Mesothelial cell of epicardium (in vitro differentiated cells): ENCODE measurements at regions not wholly inside any gene's neighbourhood (a gene's known extent, or its start where the extent isn't known, plus 50 kb on each side); places are given as distances from the start of the nearest gene placed in this dataset.
A peak's percentile ranks its signal among the peaks of the same experiment; 100 is the strongest.

Experiments
- DNase-seq, 2 experiments: peaks; one replicate each; pipeline ENCODE4 v3.0.0; 2021; ENCODE audit warnings: low spot score in 2 of 2; ENCODE audit not compliant: unreplicated experiment in 2 of 2
- H3K27ac Mint-ChIP-seq: 2 replicates; pipeline ENCODE4 v1.8.0; 2021; ENCODE audit warnings: mixed read lengths
- H3K27me3 Mint-ChIP-seq: 2 replicates; pipeline ENCODE4 v1.8.0; 2021; ENCODE audit warnings: low read depth, mixed read lengths
- H3K36me3 Mint-ChIP-seq: 2 replicates; pipeline ENCODE4 v1.8.0; 2021; ENCODE audit warnings: mixed read lengths
- H3K4me1 Mint-ChIP-seq: 2 replicates; pipeline ENCODE4 v1.8.0; 2021; ENCODE audit warnings: mixed read lengths
- H3K4me3 Mint-ChIP-seq: 2 replicates; pipeline ENCODE4 v1.8.0; 2021; ENCODE audit warnings: mild to moderate bottlenecking, moderate library complexity, mixed read lengths
- H3K9me3 Mint-ChIP-seq: 2 replicates; pipeline ENCODE4 v1.8.0; 2021; ENCODE audit warnings: mixed read lengths
- TF ChIP-seq, protein P1 (sequence below): fragments of 200-600 bp; sonication (generic); IDR thresholded peaks from one replicate; pipeline ENCODE4 v1.5.0; 2021; ENCODE audit warnings: antibody characterized with exemption; ENCODE audit not compliant: unreplicated experiment

DNA sequence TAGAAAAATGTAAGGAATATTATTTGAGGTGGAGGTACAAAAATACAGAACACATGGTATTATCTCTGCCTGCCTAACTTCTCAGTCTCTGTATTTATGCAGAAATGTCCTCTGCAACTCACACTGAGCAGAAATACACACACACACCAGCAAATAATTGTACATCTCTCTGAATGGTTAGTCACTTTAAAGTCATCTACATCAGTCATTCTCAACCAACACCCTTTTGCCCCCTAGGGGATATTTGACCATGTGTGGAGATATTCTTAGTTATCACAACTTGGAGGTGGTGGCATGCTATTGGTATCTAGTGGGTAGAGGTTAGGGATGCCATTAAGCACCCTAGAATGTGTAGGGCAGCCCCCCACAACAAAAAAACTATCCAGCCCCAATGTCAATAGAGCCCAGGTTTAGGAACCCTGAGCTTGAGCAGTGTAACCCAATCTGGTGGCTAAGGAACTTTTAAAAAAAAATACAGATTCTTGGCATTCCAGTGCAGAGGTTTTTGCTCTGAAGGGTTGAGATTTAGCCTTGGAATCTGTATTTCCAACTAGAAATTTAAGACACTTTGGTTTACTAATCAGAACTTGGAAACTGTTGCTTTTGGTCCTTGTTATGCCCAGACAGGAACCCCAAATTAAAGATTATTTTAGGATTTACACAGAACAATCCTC is 183.8 kb downstream of the TBX5 start:
- Mint-ChIP-seq H3K4me3 (no peak overlapping the region), H3K36me3 (no peaks in the 10 kb centered on the region), H3K9me3 (no peaks in the 10 kb centered on the region), H3K27ac (peak overlapping the region; percentile 33), H3K27me3 (peaks cover 55% of the 10 kb centered on the region), H3K4me1 (peaks cover 5% of the 10 kb centered on the region)
- TF ChIP-seq, protein P1, sequence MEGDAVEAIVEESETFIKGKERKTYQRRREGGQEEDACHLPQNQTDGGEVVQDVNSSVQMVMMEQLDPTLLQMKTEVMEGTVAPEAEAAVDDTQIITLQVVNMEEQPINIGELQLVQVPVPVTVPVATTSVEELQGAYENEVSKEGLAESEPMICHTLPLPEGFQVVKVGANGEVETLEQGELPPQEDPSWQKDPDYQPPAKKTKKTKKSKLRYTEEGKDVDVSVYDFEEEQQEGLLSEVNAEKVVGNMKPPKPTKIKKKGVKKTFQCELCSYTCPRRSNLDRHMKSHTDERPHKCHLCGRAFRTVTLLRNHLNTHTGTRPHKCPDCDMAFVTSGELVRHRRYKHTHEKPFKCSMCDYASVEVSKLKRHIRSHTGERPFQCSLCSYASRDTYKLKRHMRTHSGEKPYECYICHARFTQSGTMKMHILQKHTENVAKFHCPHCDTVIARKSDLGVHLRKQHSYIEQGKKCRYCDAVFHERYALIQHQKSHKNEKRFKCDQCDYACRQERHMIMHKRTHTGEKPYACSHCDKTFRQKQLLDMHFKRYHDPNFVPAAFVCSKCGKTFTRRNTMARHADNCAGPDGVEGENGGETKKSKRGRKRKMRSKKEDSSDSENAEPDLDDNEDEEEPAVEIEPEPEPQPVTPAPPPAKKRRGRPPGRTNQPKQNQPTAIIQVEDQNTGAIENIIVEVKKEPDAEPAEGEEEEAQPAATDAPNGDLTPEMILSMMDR: no peak
- DNase-seq: no peak

DNA sequence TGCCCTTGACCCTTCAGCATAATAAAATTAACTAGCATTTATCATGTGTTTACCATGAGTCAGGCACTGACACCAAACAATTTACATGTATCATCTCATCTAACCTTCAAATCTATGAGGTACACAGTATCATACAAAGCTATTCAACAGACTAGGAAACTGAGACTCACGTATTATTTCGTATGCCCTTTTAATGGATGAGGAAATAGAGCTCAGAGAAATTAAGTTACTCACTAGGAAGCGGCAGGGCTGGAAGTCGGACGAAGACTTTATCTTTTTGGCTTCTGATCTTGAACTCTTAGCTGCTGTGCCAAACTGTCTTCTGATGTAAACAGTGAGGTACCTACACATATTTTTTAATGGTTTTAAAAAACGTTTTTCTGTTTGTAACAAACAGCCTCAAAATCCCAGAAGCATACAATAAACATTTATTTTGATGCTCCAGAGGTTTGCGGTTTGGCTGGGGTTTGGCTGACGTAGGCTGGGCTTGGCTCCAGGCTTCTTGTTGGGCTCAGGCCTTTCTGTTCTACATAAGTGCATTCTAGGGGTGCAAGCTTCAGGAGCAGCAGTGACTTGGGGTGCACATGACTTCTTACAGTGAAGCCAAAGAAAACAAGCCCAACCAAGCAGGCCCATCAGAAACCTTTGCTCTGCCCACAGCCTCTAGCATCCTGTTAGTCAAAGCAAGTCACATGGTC is 184.7 kb downstream of the TBX5 start:
- Mint-ChIP-seq H3K27me3 (peaks cover 59% of the 10 kb centered on the region), H3K4me3 (no peak overlapping the region), H3K4me1 (peaks cover 5% of the 10 kb centered on the region), H3K36me3 (no peaks in the 10 kb centered on the region), H3K27ac (no peak overlapping the region), H3K9me3 (no peaks in the 10 kb centered on the region)
- TF ChIP-seq, protein P1: no peak
- no peak for DNase-seq

DNA sequence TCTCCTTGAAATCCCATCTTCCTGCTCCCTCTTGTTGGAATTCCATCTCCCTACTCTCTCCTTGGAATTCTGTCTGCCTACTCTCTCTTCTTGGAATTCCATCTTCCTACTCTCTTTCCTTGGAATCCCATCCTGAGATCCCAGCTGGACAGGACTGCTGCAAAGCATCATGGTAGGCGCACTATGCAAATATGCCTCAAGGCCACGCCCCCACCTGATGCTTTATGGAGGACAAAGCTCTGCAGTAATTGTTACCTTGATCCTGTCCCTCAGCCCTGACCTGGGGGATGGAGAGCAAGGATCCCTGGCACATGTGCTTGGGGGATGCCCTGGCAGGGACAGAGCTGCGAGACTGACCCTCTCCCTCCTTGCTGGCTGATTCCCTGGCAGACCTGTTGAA is 185.6 kb downstream of the TBX5 start:
- H3K4me1 Mint-ChIP-seq: peaks cover 5% of the 10 kb centered on the region
- peaks cover 60% of the 10 kb centered on the region for H3K27me3 Mint-ChIP-seq
- H3K36me3 Mint-ChIP-seq: no peaks in the 10 kb centered on the region
- no peak for DNase-seq
- TF ChIP-seq, protein P1: no peak
- no peak overlapping the region for H3K27ac Mint-ChIP-seq
- H3K9me3 Mint-ChIP-seq: no peaks in the 10 kb centered on the region
- no peak overlapping the region for H3K4me3 Mint-ChIP-seq

DNA sequence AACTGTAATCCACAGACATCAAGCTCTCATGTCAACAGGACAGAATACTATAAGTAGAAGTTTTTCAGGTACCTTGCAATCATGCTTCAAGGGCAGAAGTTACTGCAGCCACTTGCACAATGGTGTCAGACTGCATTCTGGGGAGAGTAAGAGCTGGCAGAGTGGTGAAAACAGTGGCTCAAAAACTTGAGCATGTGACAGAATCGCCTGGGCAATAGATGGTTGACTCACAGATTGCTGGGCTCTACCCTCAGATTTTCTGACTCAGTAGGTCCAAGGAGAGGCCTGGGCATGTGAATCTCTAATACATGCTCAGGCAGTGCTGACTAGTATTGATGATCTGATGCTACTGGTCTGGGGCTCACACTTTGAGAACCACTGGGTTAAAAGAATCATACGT is 187.8 kb downstream of the TBX5 start:
- peaks cover 57% of the 10 kb centered on the region for H3K27me3 Mint-ChIP-seq
- TF ChIP-seq, protein P1: no peak
- H3K27ac Mint-ChIP-seq: no peak overlapping the region
- no peaks in the 10 kb centered on the region for H3K36me3 Mint-ChIP-seq
- no peaks in the 10 kb centered on the region for H3K9me3 Mint-ChIP-seq
- peaks cover 7% of the 10 kb centered on the region for H3K4me1 Mint-ChIP-seq
- no peak overlapping the region for H3K4me3 Mint-ChIP-seq
- no peak for DNase-seq

DNA sequence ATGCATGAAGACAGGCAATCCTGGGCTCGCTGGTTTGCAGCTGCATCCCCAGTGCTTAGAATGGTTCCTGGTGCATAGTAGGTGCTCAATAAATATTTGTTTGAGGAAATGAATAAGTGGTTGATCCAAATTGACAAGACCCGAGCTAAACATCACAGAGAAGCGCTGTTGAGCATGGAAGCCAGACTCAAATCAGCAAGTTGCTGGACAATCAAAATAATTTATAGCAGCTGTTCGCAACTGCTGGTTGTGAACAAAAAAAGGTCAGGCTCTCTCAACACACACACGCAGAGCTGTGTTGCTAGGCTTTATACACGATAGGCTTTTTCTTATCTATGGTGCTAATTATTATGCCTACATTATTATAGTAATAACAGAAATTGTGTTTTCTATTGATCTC is 190.2 kb downstream of the TBX5 start:
- TF ChIP-seq, protein P1: no peak
- Mint-ChIP-seq H3K36me3 (no peaks in the 10 kb centered on the region), H3K27me3 (peaks cover 66% of the 10 kb centered on the region), H3K27ac (no peak overlapping the region), H3K4me3 (no peak overlapping the region), H3K9me3 (no peaks in the 10 kb centered on the region), H3K4me1 (peaks cover 2% of the 10 kb centered on the region)
- DNase-seq: no peak
